Aorta (tissue), 5 donors: ENCODE measurements at regions not wholly inside any gene's neighbourhood (a gene's known extent, or its start where the extent isn't known, plus 50 kb on each side); places are given as distances from the start of the nearest gene placed in this dataset.

ENCODE experiments used
- ATAC-seq: fragments of 200-7000 bp; cut with Tn5 transposase; one replicate; pipeline ENCODE4 v1.9.1; 2022; ENCODE audit warnings: moderate library complexity; ENCODE audit not compliant: low FRiP score
- DNase-seq, 2 donors: peaks; one replicate each; pipeline ENCODE4 v3.0.0-alpha.2; 2020
- H3K27ac ChIP-seq, 2 donors: one replicate each; pipeline ENCODE4 v1.5.1; 2013; ENCODE audit warnings: low read length in 2 of 2, mild to moderate bottlenecking in 2 of 2, moderate library complexity in 2 of 2, control low read depth in 1 of 2, inconsistent platforms in 1 of 2, low read depth in 1 of 2
- H3K27me3 ChIP-seq, 2 donors: one replicate each; pipeline ENCODE4 v1.6.1; 2013; ENCODE audit warnings: control low read depth in 1 of 2, low read length in 1 of 2, mild to moderate bottlenecking in 1 of 2, moderate library complexity in 1 of 2; ENCODE audit not compliant: insufficient read depth in 2 of 2, control insufficient read depth in 1 of 2
- H3K36me3 ChIP-seq, 2 donors: one replicate each; pipeline ENCODE4 v1.6.1; 2013; ENCODE audit warnings: control low read depth in 1 of 2, low read length in 1 of 2, mild to moderate bottlenecking in 1 of 2; ENCODE audit not compliant: insufficient read depth in 2 of 2, control insufficient read depth in 1 of 2
- H3K4me1 ChIP-seq, 2 donors: one replicate each; pipeline ENCODE4 v1.6.1; 2013; ENCODE audit warnings: low read length in 2 of 2, control low read depth in 1 of 2, mild to moderate bottlenecking in 1 of 2, moderate library complexity in 1 of 2; ENCODE audit not compliant: insufficient read depth in 2 of 2, control insufficient read depth in 1 of 2
- H3K4me3 ChIP-seq, 2 donors: one replicate each; pipeline ENCODE4 v1.5.1; 2013; ENCODE audit warnings: low read length in 2 of 2, control low read depth in 1 of 2, mild to moderate bottlenecking in 1 of 2
- H3K9me3 ChIP-seq: one replicate; pipeline ENCODE4 v1.6.1; 2013; ENCODE audit warnings: mild to moderate bottlenecking, low read length; ENCODE audit not compliant: control insufficient read depth
- WGBS, 2 donors: extraction: QIAGEN DNeasy Blood & Tissue Kit; methylation state at CpG; one replicate each; pipeline ENCODE4 v1.1.7; 2013; 5-methylcytosine and 5-hydroxymethylcytosine counted together
- intact Hi-C, 2 donors: fragments of 100-400 bp; cut with DNase I; formaldehyde crosslinking; loops; one replicate each; pipeline versions ENCODE4 v1.14.2 to v1.15.0; 2022
- donor health status: healthy with polysubstance abuse.
- donor health status: Bipolar disorder and iron deficiency.
- donor health status: DM: no; HTN: no; CAD: no.
- donor health status: DM: no; HTN: no; CAD: no.
- donor health status: DM: yes; HTN: yes; CAD: no.

GRCh38 chrX:39377773-39378172 lies 576.5 kb downstream of the MID1IP1 start:
- Histone ChIP-seq H3K9me3 (no peaks in the 10 kb centered on the region), H3K27me3 (no peaks in the 10 kb centered on the region), H3K27ac (no peak overlapping the region), H3K4me3 (no peak overlapping the region), H3K4me1 (no peaks in the 10 kb centered on the region), H3K36me3 (no peaks in the 10 kb centered on the region)
- DNase-seq (no peak), ATAC-seq (no peak)
- WGBS, 2 donors = 82 to 95% methylated on average over 1 of the region's 1 CpG
- intact Hi-C loops = no loop called here

DNA sequence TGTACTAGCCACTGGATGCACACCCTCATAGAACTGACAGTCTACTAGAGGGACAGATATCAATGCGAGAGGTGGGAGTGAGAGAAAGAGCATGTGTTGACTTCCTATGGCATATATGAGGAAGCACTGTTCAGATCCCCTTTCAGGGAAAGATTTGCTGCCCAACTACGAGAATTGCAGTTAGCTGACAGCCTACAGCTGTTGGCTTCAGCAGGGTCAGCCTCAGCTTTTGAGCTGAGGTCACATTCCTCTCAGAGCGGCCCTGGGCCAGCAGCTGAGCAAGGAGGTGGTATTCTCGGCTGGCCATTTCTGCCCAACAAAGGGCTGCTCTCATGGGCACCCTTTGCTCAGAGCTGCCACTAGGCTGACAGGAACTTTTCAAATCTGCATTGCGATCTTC lies 580.2 kb downstream of the MID1IP1 start:
- intact Hi-C loops = no loop called here
- H3K4me1 ChIP-seq = no peaks in the 10 kb centered on the region
- H3K36me3 ChIP-seq = no peaks in the 10 kb centered on the region
- no peaks in the 10 kb centered on the region for H3K27me3 ChIP-seq
- ATAC-seq (no peak), DNase-seq (no peak)
- no peak overlapping the region for H3K4me3 ChIP-seq
- H3K27ac ChIP-seq = no peak overlapping the region
- 49 to 56% methylated on average over 5 of the region's 5 CpGs for WGBS, 2 donors
- no peaks in the 10 kb centered on the region for H3K9me3 ChIP-seq

DNA sequence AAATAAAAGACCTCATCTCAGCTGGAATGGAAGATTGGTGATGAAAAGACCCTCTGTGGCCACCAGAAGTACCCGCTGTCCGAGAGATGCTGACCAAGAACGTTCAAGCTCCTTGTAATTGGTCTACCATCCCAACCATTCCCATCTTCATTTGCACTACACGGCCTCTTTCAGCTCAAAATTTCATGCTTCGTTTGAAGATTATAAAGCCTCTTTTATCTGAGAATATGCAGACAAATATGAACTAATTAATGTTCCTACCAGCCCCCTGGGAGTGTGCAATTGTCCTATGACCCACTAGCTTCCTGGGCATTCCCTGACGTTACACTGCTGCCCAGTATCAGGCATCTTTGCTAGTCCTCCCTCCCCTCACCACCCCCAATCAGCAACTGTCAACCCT lies 583.7 kb downstream of the MID1IP1 start:
- H3K9me3 ChIP-seq = no peaks in the 10 kb centered on the region
- H3K4me3 ChIP-seq = no peak overlapping the region
- H3K36me3 ChIP-seq = no peaks in the 10 kb centered on the region
- H3K27ac ChIP-seq = no peak overlapping the region
- ATAC-seq (no peak), DNase-seq (no peak)
- WGBS, 2 donors = 81 to 97% methylated on average over 6 of the region's 6 CpGs
- intact Hi-C loops = no loop called here
- H3K27me3 ChIP-seq = no peaks in the 10 kb centered on the region
- H3K4me1 ChIP-seq = no peaks in the 10 kb centered on the region

GRCh38 chrX:39388730-39389129 lies 587.5 kb downstream of the MID1IP1 start:
- Histone ChIP-seq H3K27ac (no peak overlapping the region), H3K9me3 (no peaks in the 10 kb centered on the region), H3K4me3 (no peak overlapping the region), H3K4me1 (no peaks in the 10 kb centered on the region), H3K27me3 (no peaks in the 10 kb centered on the region), H3K36me3 (no peaks in the 10 kb centered on the region)
- 93 to 96% methylated on average over 2 of the region's 2 CpGs for WGBS, 2 donors
- intact Hi-C loops = no loop called here
- DNase-seq (no peak), ATAC-seq (no peak)

DNA sequence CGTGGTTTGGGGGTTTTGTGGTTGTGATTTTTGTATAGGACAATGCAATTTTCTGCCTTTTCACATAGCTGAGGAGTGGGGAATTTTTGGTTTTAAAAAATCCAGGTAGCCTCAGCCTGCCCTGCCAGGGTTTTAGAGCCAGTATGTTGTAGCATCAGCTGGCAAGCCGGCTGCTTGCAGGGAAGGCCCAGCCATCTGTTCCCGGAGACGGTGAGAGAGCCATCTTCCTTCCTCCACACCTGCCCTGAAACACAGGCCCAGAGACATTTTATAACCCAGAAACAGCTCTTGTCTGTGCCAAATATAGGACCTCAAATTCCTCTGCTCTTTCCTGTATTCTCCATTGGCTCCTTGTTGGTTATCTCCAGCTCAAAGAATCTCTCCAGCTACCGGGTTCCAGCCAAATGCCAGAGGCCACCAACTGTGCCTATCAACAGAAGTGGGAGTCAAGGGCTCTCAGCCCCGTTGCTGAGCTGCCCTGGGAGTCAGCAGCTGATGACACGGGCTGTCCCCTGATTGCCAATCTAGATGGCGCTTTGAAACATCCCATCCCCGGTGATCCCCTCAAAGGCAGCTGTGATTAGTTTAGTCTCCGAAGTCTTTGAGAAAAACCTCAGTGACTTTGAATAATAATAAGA lies 595.2 kb downstream of the MID1IP1 start:
- no peaks in the 10 kb centered on the region for H3K36me3 ChIP-seq
- intact Hi-C loops = no loop called here
- no peak overlapping the region for H3K27ac ChIP-seq
- no peaks in the 10 kb centered on the region for H3K9me3 ChIP-seq
- H3K4me3 ChIP-seq = no peak overlapping the region
- H3K27me3 ChIP-seq = no peaks in the 10 kb centered on the region
- ATAC-seq (no peak), DNase-seq (no peak)
- WGBS, 2 donors = 78 to 86% methylated on average over 10 of the region's 10 CpGs
- H3K4me1 ChIP-seq = peaks cover 0 to 2% of the 10 kb centered on the region in 2 donors

DNA sequence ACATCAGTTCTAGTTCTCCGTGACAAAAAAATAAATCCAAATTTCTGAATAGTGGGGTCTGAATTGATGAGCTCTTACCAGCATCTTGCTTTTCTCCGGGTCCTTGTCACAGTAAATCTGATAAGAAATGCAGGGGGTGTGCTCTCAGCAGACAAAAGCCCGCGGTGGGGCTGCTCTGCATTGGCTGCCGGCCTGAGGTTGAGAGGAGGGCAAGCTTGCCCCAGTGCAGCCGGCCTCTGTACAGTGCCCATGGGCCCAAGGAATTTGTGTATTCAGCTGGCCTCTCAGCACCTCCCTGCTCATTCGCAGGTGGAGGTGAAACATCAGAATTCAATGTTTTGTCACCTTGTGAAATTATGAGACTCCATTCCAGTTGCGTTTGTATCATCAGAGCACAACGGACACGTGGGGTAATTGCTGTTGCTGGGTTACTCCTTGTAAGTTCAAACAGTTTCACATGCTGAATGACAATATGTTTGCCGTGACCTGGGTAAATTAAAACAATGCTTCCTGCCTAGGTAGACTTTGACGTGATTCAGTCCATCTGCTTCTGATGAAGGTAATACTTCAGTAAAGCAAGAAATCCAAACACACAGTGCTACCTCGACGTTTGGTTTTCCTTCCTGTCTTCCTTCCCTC lies 596.4 kb downstream of the MID1IP1 start:
- Histone ChIP-seq H3K36me3 (no peaks in the 10 kb centered on the region), H3K27ac (no peak overlapping the region), H3K4me1 (peaks cover 0 to 2% of the 10 kb centered on the region in 2 donors), H3K9me3 (no peaks in the 10 kb centered on the region), H3K4me3 (no peak overlapping the region), H3K27me3 (no peaks in the 10 kb centered on the region)
- no peak for DNase-seq
- intact Hi-C loops = no loop called here
- ATAC-seq = no peak
- WGBS, 2 donors = 75 to 87% methylated on average over 14 of the region's 14 CpGs

- Histone ChIP-seq H3K27me3 (no peaks in the 10 kb centered on the region), H3K27ac (no peak overlapping the region), H3K4me1 (peaks cover 0 to 2% of the 10 kb centered on the region in 2 donors), H3K4me3 (no peak overlapping the region), H3K9me3 (no peaks in the 10 kb centered on the region), H3K36me3 (no peaks in the 10 kb centered on the region)
- ATAC-seq (no peak), DNase-seq (no peak)
- intact Hi-C loops = no loop called here
- WGBS, 2 donors = 35 to 57% methylated on average over 8 of the region's 8 CpGs
Measured at GRCh38 chrX:39398215-39398962, 597.1 kb downstream of the MID1IP1 start.

GRCh38 chrX:39398963-39399261 lies 597.7 kb downstream of the MID1IP1 start:
- ATAC-seq (no peak), DNase-seq (no peak)
- Histone ChIP-seq H3K27me3 (no peaks in the 10 kb centered on the region), H3K27ac (no peak overlapping the region), H3K9me3 (no peaks in the 10 kb centered on the region), H3K4me3 (no peak overlapping the region), H3K36me3 (no peaks in the 10 kb centered on the region), H3K4me1 (peaks cover 0 to 2% of the 10 kb centered on the region in 2 donors)
- intact Hi-C loops = no loop called here
- WGBS, 2 donors = 6 to 28% methylated on average over 2 of the region's 2 CpGs

GRCh38 chrX:39399387-39399786 lies 598.1 kb downstream of the MID1IP1 start:
- Histone ChIP-seq H3K36me3 (no peaks in the 10 kb centered on the region), H3K27me3 (no peaks in the 10 kb centered on the region), H3K4me1 (peaks cover 0 to 2% of the 10 kb centered on the region in 2 donors), H3K4me3 (no peak overlapping the region), H3K27ac (no peak overlapping the region), H3K9me3 (no peaks in the 10 kb centered on the region)
- DNase-seq (no peak), ATAC-seq (no peak)
- 2% methylated on average over 3 of the region's 3 CpGs for whole genome bisulfite sequencing, 2 donors
- intact Hi-C loops = no loop called here
